GM13976 (cell line): ENCODE measurements at regions not wholly inside any gene's neighbourhood (a gene's known extent, or its start where the extent isn't known, plus 50 kb on each side); places are given as distances from the start of the nearest gene placed in this dataset.
"Not testable (repeated sequence)": the region's sequence is repeated elsewhere in the genome, so short reads cannot be mapped to it uniquely, and the experiment has no call there.

ENCODE experiments used
- DNase-seq: peaks from one replicate; pipeline ENCODE4 v3.0.0; 2012; ENCODE audit warnings: low spot score
- CTCF ChIP-seq: IDR thresholded peaks from 2 replicates; pipeline ENCODE4 v1.5.1; 2012; ENCODE audit warnings: borderline replicate concordance, mild to moderate bottlenecking; ENCODE audit not compliant: insufficient read depth; ENCODE audit errors: extremely low read depth, missing control alignments, control extremely low read depth
- in situ Hi-C: fragments of 300-500 bp; cut with MboI; formaldehyde crosslinking; loops from one replicate; pipeline ENCODE4 v1.12.0; 2022; ENCODE audit warnings: low sequenced_read_pairs, mixed read lengths, inconsistent platforms; ENCODE audit not compliant: unreplicated experiment

GRCh38 chr12:43208627-43209026, 343.4 kb downstream of the ADAMTS20 start:
- DNase-seq: no peak
- in situ Hi-C loops: no loop called here
- TF ChIP-seq CTCF: no peak

GRCh38 chr12:43208221-43208620, 343.8 kb downstream of the ADAMTS20 start:
- in situ Hi-C loops: no loop called here
- TF ChIP-seq CTCF: no peak
- no peak for DNase-seq

- in situ Hi-C loops: no loop called here
- DNase-seq: no peak
- TF ChIP-seq CTCF: no peak
Measured at GRCh38 chr12:43206396-43206795, 345.6 kb downstream of the ADAMTS20 start.

- in situ Hi-C loops: no loop called here
- no peak for TF ChIP-seq CTCF
- no peak for DNase-seq
Measured at GRCh38 chr12:43198608-43199007, 353.4 kb downstream of the ADAMTS20 start.

GRCh38 chr12:43196268-43196907, 355.6 kb downstream of the ADAMTS20 start:
- in situ Hi-C loops: no loop called here
- no peak for DNase-seq
- no peak for TF ChIP-seq CTCF

GRCh38 chr12:43193096-43193495, 358.9 kb downstream of the ADAMTS20 start:
- in situ Hi-C loops, DNase-seq: not testable (repeated sequence)

- DNase-seq, in situ Hi-C loops: not testable (repeated sequence)
Measured at GRCh38 chr12:43192442-43192841, 359.6 kb downstream of the ADAMTS20 start.

- no peak for TF ChIP-seq CTCF
- in situ Hi-C loops: no loop called here
- no peak for DNase-seq
Measured at GRCh38 chr12:43180242-43180641, 371.8 kb downstream of the ADAMTS20 start.
